COLO668 (cell line): ENCODE measurements at regions not wholly inside any gene's neighbourhood (a gene's known extent, or its start where the extent isn't known, plus 50 kb on each side); places are given as distances from the start of the nearest gene placed in this dataset.
"Not testable (repeated sequence)": the region's sequence is repeated elsewhere in the genome, so short reads cannot be mapped to it uniquely, and the experiment has no call there.

ENCODE experiments used
- DNase-seq: peaks from one replicate; lab custom pipeline; 2025; ENCODE audit not compliant: unreplicated experiment; lab: John Stamatoyannopoulos, UW

DNA sequence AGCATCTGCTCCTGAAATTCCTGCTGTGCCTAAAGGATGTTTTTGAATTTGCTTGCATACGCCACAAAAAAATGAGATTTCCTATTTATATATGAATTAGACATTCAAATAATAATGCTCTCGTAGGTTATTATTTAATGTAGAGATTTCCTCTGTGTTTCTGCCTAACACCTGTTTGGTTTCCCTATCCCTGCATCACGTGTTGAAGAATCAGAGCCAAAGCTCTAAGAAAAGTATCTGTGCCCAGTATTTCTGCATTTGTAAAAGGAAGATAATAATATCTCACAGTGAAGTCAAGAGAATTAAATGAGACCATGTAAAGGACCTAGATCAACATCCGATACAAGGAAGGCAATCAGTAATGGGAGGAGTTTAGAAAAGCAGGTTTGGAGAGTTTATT, 179.5 kb downstream of the HNRNPD start:
- no peak for DNase-seq

DNA sequence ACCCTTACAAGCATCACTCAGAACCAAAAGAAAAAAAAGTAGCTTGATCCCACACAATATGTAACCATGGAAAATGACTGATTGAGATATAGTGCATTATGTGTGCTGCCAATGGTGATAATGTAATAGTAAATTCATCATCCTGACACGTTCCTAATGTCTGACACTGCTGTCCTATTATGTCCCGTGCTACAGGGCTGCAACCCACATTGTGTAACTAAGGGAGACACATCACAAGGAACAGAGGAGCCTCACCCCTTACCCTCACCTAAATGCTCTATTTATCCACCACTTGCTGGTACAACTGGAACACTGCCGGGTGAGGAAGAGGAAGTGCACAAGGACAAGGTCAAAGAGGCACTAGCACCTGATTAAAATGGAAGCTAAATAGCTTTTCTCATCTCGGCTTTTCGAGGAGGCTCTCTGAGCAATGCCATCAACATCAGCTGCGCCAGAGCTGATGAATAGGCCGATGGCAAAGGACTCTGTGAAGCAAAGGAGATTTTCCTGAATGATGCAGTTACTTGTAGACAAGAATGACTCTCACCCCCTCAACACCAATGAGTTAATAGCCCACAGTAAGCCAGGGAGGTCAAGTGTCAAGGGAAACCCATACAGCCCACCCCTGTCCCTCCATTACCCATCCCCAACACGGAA, 181.6 kb downstream of the HNRNPD start:
- no peak for DNase-seq

DNA sequence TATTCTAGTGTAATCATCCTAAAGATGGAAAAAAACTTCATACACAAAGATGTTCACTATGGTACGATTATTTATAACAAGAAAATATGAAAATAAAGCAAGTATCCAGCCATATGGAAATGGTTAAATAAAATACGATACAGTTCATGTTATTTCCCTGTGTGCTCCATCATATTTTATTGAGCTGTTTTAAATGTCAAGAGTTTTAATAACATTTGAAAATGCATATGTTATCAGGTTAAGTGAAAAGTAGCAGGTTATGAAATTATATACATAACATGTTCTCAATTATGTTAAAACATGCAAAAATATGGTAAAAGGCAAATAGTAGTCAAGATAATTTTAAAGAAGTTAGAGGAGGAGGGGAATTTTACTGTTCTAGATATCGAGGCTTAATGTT, 192.0 kb downstream of the HNRNPD start:
- DNase-seq, result no peak

- no peak for DNase-seq
Observed at GRCh38 chr4:82172186-82172585, 201.6 kb downstream of the HNRNPD start.

DNA sequence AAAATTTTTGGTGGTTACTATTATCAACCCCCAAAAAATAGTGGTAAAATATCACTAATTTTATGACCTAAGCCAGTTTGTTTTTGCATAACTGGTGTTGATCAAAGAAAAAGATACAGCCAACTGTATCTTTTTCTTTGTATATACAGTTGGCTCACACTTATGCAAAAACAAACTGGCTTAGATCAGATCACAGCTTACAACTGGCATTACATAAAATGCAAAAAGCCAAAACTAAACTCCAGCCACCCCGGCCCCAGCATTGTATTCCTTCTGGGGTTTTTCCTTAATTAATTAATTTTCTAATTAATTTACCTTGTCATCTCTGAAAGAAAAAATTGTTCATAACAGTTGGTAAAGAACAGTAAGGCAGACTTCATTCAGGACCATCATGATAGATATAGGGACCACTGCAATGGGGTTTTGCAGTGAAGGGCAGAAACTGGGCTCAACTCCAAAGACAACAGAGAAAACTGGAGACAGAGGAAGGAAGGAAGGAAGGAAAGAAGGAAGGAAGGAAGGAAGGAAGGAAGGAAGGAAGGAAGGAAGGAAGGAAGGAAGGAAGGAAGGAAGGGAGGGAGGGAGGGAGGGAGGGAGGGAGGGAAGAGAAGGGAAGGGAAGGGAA, 202.1 kb downstream of the HNRNPD start:
- DNase-seq, result no peak

- DNase-seq, result no peak
Observed at GRCh38 chr4:82149750-82150149, 224.0 kb downstream of the HNRNPD start.

- DNase-seq, result no peak
Observed at GRCh38 chr4:82145850-82146249, 227.9 kb downstream of the HNRNPD start.

- DNase-seq, result no peak
Observed at GRCh38 chr4:82140422-82140821, 233.4 kb downstream of the HNRNPD start.

- no peak for DNase-seq
Observed at GRCh38 chr4:82139287-82139686, 234.5 kb downstream of the HNRNPD start.

DNA sequence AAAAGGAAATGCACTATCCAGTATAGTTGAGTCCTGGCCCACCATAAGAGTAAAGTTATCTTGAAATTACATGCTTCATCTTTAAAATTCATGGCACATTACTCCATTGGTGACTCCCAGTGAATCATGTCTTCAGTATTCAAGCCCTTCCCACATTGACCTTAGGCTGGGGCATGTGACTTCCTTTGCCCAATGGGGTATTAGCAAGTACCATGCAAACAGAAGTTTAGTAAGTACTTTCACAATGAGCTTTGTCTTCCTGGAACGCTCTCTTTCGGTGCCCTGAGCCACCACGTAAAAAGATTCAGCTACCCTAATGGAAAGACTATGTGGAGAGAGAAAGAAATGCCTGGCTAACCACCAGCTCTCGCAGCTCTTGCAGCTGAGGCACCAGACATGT, 235.4 kb downstream of the HNRNPD start:
- no peak for DNase-seq

DNA sequence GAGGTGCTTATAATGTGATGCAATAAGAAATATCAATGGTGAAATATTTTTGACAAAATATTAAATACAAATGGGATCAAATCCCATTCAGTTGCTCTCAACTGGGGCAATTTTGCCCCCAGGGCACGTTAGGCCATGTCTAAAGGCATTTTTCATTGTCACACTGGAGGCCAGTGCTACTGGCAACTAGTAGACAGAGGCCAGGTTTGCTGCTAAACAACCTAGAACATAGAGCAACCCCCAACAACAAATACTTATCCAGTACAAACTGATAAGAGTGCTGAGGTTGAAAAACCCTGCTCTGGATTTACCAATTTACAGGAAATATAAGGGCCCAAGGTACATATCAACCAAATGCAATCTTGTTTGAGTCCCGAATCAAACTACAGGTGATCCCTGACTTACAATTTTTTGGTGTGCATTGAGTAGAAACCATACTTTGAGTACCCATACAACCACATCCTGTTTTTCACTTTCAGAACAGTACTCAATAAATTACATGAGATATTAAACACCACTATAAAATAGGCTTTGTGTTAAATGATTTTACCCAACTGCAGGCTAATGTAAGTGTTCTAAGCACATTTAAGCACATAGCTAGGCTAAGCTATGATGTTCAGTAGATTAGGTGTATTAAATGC, 237.5 kb downstream of the HNRNPD start:
- DNase-seq, result no peak

DNA sequence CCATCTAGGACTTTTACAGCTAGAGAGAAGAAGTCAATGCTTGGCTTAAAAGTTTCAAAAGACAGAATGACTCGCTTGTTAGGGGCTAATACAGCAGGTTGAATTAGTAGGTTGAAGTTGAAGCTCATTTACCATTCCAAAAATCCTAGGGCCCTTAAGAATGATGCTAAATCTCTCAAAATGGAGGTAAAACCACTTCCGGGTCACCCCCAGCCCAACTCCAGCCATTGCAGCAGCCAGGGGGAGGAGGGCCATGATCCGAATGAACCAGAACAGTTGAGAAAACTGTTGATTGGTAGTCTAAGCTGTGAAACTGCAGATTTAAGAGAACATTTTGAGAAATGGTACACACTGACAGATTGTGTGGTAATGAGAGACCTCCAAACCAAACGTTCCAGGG, 245.4 kb downstream of the HNRNPD start:
- DNase-seq, result no peak

- no peak for DNase-seq
Observed at GRCh38 chr4:82126512-82127040, 247.2 kb downstream of the HNRNPD start.

GRCh38 chr4:82125787-82126297, 247.9 kb downstream of the HNRNPD start:
- DNase-seq, result no peak

- no peak for DNase-seq
Observed at GRCh38 chr4:82124932-82125786, 248.6 kb downstream of the HNRNPD start.

GRCh38 chr4:82124365-82124764, 249.4 kb downstream of the HNRNPD start:
- DNase-seq, result no peak

DNA sequence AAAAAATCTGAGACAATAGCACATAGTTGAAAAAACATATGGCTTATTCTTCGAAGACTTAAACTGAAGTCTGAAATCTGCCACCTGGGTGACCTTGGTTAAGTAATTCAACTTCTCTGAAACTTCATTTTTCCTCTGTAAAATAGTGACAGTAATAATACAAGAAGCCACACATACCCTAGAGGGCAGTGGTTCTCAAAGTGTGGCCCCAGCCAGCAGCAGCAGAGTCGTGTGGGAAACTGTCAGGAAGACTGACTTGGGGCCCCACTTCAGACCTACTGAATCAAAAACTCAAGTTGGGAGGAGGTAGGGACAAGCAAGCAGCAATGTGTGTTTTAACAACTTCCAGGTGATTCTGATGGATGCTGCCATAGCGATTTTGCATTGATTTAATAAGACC, 249.9 kb downstream of the HNRNPD start:
- no peak for DNase-seq

GRCh38 chr4:82115183-82115582, 258.6 kb downstream of the HNRNPD start:
- not testable (repeated sequence) for DNase-seq

DNA sequence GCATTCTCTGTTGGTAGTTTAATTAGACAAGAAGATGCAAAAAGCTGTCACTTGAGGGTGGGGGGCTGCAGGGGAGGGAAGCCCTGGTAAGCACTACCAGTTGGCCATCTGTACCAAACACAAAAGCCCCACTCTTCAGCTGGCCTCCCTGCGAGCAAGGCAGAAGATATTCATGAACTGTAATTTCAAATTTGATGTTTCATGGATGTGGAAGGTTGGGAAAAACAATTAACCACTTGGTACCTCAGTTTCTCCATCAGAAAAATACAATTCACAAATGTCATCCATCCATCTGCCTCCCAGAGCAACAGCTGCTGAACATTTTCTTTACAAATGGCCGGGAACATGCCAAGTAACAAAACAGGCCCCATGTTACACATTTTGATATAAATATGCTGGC, 265.3 kb downstream of the HNRNPD start:
- DNase-seq, result no peak

DNA sequence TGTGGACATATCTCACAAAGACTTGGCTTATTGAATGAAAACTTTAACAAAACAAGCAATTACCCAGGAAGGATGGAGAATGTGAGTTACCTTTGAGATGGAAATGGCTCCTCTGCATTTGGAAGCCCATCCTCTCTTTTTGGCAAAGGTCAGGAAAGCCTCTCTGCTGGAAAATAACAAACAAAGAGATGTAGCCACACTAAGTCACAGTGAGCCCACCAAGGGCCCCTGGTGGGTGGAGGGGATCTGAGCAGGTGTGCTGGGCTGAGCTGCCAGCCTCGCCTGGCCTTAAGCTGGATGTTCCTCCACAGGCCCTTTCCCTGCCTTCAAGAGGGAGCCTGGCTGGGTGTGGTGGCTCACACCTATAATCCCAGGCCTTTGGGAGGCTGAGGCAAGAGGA, 269.2 kb downstream of the HNRNPD start:
- no peak for DNase-seq

- no peak for DNase-seq
Observed at GRCh38 chr4:82099928-82100579, 273.7 kb downstream of the HNRNPD start.
